ENCODE measurements at regions not wholly inside any gene's neighbourhood (a gene's known extent, or its start where the extent isn't known, plus 50 kb on each side); places are given as distances from the start of the nearest gene placed in this dataset.

DNA sequence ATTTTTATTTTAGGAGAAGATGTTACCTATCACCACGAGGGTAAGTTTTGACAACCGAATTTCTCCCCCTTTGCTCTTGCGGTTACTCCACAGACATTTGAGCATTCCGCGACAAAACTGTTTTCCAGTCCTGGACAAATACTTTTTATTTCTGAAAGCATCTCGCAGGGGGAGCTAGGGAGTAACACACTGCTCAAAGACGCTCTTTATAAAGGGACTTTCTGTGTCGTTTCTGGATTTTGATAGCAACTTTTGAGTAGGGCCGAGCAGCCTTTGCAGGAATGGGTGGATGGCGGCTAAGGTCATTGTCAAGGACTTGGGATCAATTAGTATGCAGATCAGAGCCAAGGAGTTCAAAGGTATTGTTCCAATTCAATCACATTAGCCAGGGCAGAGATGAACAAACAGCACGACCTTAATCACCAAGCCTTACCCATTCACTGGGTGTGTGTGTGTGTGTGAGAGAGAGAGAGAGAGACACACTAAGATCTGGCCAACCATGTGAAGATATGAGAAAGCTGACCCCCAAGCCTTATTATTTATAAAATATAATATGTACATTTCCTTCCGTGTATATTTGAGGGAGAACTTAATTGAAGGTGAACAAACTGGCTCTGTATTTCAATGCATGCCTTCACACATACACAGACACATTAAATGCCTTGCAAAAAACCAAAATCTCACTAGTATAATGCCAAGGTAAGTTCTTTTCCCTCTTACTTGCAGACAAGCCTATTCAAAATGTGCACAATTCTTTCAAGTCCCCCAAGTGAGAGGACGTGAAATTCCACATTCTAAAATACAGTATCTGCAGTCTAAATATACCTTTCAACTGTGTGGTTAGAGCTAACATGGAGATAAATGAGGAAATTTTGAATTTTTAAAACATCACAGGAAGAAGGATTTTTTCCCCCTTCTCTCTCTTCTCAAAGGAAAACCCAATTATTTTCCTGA, 613.8 kb downstream of the VRK1 start:
- no peak for DNase-seq

DNA sequence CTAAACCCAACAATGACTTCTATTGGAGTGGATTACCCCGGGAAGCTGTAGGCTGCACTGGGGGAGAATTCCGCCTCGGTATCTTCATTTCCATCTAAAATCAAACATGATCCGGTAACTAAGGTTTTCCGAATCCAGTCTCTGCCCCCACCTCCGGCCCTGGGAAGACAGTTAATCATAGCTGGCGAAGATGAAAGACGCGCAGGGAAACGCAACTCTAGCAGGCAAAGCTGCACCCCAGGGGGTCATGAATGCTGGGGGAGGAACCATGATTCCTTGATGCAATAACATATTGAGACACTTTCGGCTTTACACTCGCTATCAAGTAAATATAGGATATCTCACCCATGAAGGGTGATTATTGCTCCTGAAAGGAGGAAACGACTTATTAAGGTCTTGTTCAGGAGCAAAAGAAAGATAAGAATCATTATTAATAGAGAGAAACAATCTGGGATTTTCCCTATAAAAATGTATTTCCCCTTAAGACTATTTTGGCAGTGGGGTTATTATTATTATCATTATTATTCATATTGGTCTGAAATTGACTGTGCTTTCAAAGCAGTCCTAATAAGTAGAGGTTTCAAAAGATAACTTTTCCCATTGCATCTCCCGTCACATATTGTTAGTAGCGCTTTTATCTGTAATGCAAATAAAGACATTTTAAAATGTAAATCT, 614.9 kb downstream of the VRK1 start:
- DNase-seq: no peak

DNA sequence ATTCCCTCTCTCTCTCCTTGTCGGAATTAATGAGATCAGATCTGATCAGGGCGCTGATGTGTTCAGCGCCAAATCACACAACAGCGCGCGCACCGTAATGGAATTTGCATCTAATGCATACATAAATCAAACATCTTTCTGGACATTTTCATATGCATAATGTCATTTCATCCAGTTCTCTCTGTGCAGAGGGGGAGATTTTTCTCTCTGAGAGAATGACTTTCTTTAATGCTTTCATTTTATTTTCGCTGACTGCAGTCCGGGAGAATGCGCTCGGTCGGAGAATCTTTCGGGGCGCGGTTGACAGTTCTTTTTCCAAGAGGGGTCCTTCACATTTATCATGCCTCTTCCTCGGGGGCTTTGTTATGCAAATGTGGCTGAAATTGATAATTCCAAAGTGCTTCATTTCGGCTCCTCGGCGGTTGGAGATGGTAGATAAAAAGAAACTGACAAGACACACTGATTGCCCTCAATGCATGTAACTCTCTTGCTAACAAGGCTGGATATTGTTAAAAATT, 615.9 kb downstream of the VRK1 start:
- no peak for DNase-seq

DNA sequence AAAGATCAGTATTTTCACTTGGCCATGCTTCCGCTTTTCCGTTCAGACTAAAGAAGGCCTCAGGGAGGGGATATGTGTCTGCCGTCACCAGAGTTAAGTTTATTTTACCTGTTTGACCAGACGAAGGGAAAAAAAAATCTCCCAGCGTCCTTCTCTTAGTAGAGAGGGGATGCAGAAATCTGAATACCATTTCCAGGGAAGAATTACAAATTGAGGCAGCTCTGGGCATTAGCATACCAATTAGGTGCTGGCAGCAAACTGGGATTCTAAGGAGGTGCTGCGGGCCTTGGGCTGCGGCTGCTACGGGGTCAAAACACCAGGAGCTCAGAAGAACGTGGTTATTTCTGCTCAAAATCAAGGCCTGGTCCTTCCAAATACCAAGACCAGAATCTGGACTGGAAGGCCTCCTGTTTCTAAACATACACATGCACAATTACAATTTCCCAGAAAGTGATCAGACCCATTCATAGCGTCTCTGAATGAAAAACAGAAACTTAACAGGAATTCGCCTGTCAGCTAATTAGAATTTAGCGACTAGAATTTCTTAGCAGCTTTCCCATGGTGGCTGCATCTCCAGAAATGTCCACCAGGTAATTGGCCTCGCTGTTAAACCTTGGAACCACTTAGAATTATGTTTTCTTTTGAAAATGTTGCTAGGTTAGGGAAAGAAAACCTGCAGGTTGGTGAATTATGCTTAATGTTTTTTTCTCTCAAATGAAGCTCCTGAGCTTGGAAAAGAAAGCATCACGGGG, 617.0 kb downstream of the VRK1 start:
- DNase-seq: no peak

DNA sequence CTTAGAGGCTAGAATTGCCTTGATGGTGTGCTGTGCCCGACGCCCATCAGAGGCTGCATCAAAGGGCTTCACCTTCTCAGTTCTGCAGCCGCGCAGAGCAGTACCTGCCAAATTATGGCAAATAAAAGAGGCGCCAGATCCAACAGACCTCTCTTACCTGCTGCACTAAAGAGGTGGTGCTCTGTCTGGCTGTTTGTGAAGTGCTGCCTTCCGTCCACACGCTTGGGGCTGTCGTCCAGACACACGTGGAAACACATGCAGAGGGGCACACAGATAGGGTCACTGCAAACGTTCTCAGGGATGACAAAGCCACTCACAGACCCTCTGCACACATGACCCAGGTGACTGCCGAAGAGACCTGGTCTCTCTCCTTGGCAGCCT, 617.5 kb downstream of the VRK1 start:
- no peak for DNase-seq

DNA sequence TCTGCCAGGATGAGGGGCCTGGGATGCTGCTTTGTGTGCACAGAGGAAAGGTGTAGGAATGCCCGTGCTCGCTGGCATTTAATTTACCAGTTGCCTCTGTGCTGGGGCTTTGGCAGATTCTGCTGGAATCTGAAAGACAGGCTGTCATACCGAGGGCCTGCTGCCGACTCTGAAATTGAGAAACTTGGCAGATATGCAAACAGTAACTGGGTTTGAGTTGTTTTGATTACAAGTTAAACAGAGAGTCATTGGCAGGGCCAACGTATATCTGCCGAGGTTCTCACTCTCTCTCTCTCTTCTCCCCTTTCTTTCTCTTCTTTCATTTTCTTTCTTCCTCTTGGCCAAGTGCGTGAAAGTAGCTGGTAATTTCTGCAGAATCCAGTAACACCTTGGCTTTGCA, 618.7 kb downstream of the VRK1 start:
- no peak for DNase-seq

DNA sequence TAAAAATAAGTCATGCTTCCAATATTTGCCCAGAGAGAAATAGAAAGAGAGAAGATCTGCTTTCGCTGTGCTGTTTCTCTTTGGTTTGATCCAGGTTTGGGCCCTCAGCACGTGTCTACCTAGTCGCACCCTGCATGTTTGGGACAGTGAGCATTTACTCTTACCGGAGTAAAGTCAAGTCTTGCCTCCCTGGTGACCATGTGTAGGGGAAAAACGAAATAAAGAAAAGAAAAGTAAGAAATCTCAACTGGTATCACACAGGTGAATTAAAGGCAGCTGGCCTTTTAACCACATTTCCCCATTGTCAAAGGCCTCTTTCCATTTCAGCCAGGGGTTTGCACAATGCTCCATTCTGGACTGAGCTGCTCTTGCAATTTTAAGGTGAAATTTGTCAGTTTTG, 619.4 kb downstream of the VRK1 start:
- no peak for DNase-seq

DNA sequence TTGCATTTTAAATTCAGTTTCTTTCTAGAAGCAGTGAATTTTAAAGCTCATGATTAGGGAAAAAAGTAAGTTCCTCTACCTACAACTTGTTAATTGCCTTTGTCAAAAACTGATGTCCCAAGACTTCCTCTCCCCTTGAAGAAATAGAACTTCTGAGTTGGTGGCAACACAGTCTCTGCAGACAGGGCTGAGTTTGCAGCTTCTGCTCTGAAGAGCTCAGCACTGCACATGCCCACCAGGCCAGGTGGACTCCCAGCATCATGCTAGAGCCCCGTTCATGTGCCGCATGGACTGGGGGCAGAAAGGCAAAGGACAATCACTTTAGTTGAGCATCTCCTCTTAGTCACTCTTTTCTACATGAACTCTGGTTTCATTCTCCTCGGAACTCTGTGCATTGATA, 620.1 kb downstream of the VRK1 start:
- no peak for DNase-seq

DNA sequence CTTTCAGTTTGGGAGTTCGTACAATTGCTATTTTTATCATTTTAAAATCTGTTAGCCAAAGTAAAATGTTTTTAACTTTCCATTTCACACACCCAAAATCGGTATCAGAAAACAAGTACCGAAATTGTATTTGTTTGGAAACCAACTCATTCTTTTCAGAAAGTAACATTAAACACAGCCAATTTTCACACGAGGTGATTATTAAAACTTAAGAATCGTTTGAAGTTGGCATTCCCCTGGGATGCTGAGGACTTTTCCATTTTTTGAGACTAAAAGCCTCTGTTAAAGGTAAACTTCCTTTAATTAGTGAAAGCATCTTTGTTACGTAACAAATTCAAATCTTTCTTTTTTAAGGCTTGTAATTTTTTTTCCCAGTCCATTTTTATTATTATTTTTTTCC, 623.0 kb downstream of the VRK1 start:
- no peak for DNase-seq

DNA sequence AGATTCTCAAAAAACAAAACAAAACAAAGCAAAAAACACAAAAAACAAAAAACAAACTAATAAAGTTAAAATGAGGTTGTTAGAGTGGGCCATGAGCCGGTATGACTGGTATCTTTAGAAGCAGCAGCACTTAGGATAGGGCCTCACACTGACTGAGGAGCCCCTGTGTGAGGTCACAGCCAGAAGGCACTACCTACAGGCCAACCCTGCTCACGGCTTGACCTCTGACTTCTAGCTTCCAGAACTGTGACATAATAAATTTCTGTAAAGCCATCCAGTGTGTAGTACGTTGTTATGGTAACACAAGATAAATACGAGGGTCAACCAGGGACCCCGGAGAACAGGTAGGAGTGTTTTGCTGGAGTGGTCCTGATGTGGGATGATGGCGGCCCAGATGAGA, 629.6 kb downstream of the VRK1 start:
- DNase-seq: no peak

DNA sequence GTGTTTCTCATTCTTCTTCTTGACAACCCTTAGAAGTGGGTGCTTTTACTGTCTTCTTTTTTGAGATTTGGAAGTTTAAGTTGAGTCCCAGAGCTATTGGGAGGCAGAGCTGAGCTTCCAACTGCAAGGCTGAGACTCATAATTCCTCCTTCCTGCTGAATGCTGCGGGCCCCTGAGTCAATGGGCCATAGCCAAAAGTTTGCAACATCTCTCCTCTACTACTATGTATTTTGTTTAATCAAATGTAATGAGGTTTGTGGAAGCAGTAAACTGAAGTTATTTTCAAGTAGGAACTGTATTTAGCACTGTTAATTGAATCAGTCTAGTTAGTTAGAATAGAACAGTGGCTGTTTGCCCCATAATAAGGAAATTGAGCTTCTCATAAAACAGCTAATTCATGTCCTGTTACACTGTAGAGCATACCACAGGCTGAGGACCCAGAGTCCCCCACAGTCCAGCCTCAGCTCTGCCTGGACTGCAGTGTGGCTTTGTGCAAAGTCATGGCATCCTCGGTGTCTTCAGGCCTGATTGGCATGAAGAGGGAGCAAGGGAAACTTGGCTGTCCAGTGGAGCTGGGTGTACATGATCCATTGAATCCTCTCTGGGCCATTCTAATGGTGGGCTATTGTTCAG, 631.7 kb downstream of the VRK1 start:
- no peak for DNase-seq

DNA sequence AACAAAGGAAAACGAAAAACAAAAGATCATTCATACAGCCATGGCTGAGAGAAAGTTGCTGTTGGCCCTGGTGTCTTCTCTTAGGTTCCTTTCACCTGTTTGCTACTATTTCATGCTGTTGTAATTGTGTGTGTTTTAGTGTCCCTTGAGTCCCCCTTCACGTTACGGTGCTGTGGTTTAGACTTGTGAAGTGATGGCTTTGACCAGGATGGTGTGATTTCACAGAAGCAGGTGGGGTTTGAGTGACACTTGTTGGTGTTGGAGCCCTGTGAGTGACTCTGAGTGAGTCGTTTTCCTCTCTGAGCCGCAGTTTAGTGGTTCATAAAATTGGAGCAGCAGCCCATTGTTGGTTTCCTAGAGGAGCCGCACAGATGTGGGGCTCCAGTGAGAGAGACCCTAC, 635.4 kb downstream of the VRK1 start:
- DNase-seq: no peak

DNA sequence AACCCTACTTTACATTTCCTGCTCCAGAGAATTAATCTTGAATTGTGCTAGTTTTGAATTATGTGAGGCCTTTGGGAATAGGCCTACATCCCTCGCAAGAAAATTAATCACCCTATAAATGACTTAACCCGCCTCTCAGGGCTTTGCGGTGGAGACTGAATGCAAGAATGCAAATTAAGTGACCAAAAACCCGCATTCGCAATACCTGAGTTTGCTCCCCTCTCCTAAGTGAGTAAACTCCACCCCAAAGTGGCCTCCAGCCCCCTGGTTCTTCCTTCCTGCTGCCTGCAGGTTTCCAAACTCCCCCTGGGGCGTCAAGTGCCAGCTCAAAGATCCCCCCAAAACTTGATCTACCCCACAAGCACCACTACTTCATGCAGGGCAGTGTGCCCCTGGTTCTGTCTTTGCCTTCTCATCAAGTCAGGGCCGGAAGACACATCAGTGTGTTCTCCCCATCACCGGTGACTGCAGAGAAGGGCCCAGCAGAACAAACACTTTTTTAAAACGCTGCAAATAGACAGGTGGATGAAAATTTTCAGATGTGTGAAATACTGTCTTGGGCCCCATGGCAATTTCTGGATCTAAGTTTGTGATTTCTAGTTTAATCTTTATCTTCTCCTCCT, 644.7 kb downstream of the VRK1 start:
- DNase-seq: no peak

DNA sequence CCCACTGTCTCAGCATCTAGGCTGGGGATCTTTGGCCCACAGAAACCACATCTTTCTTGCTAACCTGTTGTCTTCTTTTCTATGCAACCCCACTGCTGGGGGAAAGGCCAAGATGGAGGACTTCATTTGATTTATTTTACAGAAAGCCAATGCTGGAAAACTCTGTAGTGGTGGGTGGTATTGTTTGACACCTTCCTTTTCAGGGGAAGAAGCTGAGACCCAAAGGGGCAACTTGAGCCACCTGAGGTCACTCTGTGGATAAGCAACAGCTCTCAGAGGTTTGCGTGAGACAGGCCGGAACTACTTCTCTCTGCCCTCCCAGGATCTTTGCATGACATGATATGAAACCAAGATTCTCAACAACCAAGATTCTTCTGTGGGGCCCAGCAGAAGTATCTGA, 645.2 kb downstream of the VRK1 start:
- DNase-seq: no peak

DNA sequence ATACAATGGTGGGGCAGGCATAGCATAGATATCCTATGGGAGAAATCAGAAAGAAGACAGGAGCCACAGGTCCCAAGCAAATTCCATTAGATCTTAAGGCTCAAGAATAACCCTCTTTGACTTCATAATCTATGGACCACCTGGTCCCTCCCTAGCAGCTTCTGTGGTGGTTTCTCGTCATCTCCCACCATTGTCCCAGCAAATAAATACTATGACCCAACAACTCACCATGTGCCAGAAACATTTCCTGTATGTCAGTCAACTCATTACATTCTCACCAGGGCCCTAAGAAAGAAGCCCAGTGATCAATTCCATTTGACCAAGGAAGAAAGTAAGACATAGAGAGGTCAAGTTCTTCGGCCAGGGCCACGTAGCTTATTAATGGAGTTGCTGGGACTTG, 646.2 kb downstream of the VRK1 start:
- DNase-seq: no peak

DNA sequence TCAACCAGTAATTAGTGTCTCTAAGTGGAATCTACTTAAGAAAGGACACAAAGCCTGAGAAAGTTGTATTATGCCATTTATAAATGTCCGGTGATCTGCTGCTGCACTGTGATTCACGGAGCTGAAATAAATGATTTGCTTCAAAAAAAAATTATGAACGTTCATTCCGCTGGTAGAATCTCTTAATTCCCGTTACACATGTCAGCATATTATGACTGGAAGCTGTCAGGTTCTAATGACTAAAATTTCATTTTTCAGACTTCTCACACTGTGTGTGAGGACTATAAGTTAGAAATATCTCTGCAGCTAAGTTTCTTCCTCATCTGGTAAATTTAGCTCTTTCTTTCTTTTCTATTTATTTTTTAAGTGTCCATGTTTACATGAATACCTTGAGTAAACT, 647.1 kb downstream of the VRK1 start:
- no peak for DNase-seq

DNA sequence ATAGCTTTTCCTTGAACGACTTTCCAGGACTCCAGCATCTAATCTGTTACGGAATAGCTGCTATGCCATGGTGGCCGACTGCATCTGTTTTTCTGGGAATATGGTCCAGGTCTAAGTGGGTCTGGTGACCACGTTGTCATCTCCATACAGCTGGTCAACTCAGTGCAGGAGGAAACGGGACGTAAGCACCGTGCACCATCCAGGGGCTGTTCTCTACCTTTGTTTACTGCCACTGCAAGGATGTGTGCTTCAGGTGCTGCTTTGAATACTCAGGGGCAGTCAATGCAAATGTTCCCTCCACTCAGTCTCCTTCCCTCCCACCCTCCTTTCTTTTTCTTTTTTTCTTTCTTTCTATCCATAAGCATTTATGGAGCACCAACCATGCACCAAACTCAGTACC, 648.2 kb downstream of the VRK1 start:
- DNase-seq: no peak

DNA sequence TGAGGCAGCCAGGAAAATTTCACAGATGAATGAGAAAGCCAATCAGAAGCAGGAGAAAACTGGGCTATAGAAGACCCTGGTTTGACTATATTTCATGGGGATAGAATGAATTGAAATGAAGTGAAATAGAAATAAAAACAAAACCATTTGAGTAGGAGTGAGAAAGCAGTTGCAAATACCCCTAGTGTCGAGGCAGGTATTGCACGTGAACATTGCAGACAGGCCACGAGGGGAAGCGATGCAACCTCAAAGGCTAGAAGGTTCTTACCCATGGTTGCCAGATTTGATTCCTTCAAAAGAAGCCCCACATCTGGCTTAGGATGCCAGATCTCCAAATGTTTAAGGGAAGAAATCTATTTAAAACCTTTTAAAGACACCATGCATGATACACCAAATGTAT, 648.9 kb downstream of the VRK1 start:
- no peak for DNase-seq

DNA sequence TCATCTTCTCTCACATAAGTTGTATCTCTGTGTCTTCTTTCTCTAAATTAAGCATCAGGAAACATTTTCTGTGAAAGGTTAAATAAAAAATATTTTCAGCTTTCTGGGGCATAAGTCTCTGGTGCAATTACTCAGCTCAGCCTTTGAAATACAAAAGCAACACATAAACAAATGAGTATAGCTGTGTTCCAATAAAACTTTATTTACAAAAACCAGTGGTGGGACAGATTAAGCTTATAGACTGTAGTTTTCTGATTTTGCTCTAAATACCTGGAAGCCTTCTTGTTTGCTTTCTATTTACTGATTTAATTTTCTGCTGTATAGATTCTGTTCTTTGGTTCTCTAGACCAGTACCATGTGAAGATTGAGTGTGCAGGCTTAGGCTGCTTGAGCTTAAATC, 655.1 kb downstream of the VRK1 start:
- DNase-seq: no peak

DNA sequence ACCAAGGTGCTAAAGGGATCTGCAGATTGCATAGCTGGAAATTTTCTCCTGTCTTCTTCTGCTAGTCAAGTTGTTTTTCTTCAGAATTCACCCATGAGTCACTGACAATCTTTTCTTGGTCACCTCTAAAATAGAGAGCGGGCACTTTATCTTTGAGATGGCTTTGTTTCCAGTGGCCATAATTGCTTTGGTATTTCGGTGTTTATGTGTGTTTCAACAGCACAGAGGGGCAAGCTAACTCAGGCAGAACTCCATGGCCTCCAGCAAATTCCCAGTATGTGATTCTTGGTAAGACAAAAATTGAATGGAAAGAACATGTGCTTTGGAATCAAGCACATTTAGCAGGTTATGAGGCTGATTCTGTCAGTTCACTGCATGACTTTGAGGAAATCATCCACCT, 656.8 kb downstream of the VRK1 start:
- DNase-seq: no peak

DNA sequence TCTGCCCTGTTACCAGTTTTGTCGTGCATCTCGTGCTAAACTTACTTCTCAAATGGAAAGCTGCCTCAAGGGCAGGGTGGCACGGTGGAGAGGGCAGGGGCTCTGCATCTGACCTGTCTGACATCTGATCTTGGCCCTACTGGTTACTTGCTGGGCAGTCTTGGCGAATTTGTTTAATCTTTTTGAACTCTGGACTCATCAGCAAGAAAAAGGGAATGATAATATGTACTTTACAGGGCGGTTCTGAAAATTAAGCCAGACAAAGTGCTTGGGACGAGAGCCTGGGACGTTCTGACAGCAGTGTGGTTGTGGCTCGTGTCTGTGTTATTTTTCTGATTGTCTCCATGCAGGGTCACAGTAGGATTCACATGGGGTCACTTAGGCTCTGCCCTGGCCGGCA, 659.3 kb downstream of the VRK1 start:
- DNase-seq: no peak

DNA sequence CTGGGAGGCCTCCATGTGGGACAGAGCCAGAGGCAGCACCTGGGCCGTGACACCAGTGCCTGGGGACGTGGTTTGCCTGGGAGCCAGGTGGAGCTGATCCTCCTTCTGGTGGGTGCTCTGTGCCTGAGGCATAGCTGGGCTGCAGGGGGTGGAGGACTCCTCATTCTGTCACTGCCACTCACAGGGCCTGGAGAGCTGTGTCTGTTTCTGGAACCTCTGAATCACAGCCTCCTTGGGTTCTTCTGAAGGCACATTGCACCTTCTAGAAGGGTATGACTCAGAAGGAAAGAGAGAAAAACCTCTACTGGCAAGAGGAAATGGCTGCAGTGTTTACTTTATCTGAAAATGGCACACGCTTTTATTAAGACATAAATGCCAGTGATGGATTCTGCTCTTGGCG, 659.8 kb downstream of the VRK1 start:
- no peak for DNase-seq

Measured in COR-L47 (cell line).